Stimulated activated naive CD8-positive, alpha-beta T cell treated with anti-CD3 and anti-CD28 coated beads, Interleukin-15, Interleukin-2, amounts not matched to agents 100 ng/mL and 50 ng/mL, for 24 hours (primary cell): ENCODE measurements at regions not wholly inside any gene's neighbourhood (a gene's known extent, or its start where the extent isn't known, plus 50 kb on each side); places are given as distances from the start of the nearest gene placed in this dataset.
"Not testable (repeated sequence)": the region's sequence is repeated elsewhere in the genome, so short reads cannot be mapped to it uniquely, and the experiment has no call there.

Experiments used
- H3K27ac Mint-ChIP-seq: one replicate; pipeline ENCODE4 v1.8.0; 2021; ENCODE audit warnings: mild to moderate bottlenecking, mixed read lengths
- H3K27me3 Mint-ChIP-seq: one replicate; pipeline ENCODE4 v1.8.0; 2021; ENCODE audit warnings: mixed read lengths
- H3K36me3 Mint-ChIP-seq: one replicate; pipeline ENCODE4 v1.8.0; 2021; ENCODE audit warnings: low read depth, mixed read lengths
- H3K4me1 Mint-ChIP-seq: one replicate; pipeline ENCODE4 v1.8.0; 2021; ENCODE audit warnings: low read depth, mixed read lengths
- H3K4me3 Mint-ChIP-seq: one replicate; pipeline ENCODE4 v1.8.0; 2021; ENCODE audit warnings: mild to moderate bottlenecking, mixed read lengths
- H3K9me3 Mint-ChIP-seq: one replicate; pipeline ENCODE4 v1.8.0; 2021; ENCODE audit warnings: mixed read lengths

DNA sequence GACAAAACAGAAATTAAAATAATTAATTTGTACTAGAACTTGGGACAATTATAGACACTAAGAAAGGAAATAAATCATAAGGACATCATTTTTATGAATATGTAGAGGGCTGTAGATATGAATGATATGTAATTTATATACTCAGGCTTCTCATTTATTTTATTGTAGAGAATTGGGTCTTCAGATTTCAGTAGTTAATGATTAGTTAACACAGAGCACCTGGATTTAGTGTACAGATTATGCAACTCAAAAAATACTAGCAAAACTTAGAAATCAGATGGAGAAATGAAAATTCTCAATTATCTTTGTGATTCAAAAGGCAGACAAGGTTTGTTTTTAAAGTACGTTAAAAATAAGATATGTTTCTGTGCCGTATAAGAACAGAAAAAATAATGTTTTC, 1311.7 kb upstream of the SLC39A10 start:
- no peaks in the 10 kb centered on the region for H3K9me3 Mint-ChIP-seq
- no peak overlapping the region for H3K27ac Mint-ChIP-seq
- no peaks in the 10 kb centered on the region for H3K4me1 Mint-ChIP-seq
- no peak overlapping the region for H3K4me3 Mint-ChIP-seq
- no peaks in the 10 kb centered on the region for H3K36me3 Mint-ChIP-seq
- no peaks in the 10 kb centered on the region for H3K27me3 Mint-ChIP-seq

DNA sequence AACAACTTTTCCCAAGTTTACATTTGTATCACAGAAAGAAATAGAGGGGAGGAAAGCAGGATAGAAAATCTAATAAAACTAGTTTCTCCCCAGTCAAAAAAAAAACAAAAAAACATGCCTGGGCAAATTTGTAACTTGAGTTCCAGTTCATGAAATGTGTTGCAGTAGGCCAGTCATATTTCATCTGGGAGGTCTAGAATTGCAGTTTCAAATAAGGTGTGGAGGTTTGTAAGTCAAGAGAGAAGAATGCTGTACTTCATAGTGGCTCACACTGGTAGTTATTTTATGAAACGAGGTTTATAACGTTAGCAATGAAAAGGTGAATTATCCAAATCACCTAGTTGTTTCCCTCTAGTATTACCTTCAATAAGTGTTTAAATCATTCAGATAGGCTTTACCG, 1313.9 kb upstream of the SLC39A10 start:
- Mint-ChIP-seq H3K27me3 (no peaks in the 10 kb centered on the region), H3K4me3 (no peak overlapping the region)

DNA sequence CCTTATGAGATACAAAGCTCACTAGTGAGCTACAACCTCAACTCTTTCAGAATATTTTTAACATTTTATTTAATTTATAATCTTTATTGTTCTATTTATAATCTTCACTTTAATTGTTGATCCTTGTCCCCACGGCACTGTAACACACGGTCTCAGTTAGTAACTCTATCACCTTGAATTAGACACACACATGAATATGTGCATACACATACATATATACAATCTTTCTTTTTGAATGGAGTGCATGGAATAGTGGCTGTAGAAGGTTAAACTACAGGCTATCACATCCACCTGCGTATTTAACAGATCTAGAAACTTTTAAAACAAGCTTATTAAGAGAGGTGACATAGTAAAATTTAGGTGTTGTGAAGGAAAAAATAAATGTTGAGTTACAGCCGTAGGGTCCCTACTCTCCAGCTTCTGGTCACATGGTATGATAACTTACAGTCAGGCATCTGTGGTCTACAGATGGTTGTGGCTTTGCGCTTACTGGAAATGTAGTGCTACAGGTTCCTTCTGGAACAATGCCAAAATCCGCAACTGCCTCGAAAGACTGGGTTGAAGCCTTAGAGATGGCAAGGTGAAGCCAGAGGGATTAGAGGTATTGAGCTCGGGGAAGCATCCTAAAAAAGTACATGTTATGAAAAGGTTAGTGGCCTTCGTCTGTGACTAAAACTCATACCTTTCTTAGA, 1324.1 kb upstream of the SLC39A10 start:
- H3K9me3 Mint-ChIP-seq, result no peaks in the 10 kb centered on the region
- no peak overlapping the region for H3K27ac Mint-ChIP-seq
- H3K4me3 Mint-ChIP-seq, result no peak overlapping the region
- no peaks in the 10 kb centered on the region for H3K27me3 Mint-ChIP-seq
- no peaks in the 10 kb centered on the region for H3K36me3 Mint-ChIP-seq
- H3K4me1 Mint-ChIP-seq, result no peaks in the 10 kb centered on the region

More for the DNA sequence above, 1313.9 kb upstream of the SLC39A10 start:
- H3K27ac Mint-ChIP-seq, result no peak overlapping the region
- H3K4me1 Mint-ChIP-seq, result no peaks in the 10 kb centered on the region
- no peaks in the 10 kb centered on the region for H3K9me3 Mint-ChIP-seq
- no peaks in the 10 kb centered on the region for H3K36me3 Mint-ChIP-seq

DNA sequence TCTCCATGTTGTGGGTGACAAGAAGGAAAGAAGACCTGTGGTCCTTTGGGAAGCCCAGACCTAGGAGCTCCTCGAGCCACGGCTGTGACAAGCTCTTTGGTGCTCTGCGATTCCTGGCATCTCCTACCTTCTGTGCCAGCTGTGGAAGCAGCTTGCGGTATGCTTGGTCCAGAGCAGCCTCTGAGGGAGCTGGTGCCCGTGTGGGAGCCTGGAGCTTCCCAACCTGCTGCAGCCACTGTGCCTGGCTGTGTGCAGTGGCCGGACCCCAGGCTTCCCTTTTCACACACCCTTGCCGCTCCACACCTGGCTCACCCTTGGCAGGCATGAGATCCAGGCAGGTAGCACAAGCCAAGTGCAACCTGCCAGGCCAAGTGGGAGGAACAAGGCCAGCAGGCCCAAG, 1328.6 kb upstream of the SLC39A10 start:
- Mint-ChIP-seq H3K4me3 (no peak overlapping the region), H3K4me1 (no peaks in the 10 kb centered on the region), H3K27me3 (no peaks in the 10 kb centered on the region), H3K36me3 (no peaks in the 10 kb centered on the region), H3K27ac (no peak overlapping the region), H3K9me3 (no peaks in the 10 kb centered on the region)

DNA sequence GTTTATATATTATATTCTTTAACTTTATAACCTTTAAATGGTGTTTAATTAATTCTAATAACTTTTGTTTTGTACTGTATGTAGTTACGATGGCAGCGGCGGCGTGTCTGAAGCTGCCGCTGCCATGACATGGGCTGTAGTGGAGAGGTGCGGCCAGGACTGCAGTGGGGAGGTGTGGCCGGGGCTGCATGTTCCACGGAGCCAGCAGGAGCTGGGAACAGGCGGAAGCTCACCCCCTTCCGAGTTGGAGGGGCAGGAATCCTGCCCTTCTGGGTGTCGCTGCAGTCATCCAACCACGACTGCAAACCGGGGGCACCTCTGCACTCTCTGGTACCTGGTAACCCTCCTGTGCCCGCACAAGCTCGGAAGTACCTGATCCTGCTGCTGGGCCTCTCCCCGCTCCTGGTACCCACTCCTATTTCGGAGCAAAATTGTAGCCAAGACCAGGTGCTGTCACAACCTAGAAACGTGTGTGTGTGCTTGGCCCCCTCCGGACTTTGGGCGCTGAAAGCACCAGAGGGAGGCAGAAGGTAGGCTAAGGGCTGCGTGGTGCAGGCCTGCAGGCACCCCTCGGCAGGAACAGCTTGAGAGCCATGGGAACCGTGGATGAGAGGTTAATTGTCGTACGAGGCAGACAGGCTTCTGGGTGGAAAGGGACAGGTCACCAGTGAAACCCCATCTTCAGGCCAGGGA, 1329.7 kb upstream of the SLC39A10 start:
- Mint-ChIP-seq H3K36me3 (no peaks in the 10 kb centered on the region), H3K4me3 (no peak overlapping the region), H3K9me3 (no peaks in the 10 kb centered on the region)

DNA sequence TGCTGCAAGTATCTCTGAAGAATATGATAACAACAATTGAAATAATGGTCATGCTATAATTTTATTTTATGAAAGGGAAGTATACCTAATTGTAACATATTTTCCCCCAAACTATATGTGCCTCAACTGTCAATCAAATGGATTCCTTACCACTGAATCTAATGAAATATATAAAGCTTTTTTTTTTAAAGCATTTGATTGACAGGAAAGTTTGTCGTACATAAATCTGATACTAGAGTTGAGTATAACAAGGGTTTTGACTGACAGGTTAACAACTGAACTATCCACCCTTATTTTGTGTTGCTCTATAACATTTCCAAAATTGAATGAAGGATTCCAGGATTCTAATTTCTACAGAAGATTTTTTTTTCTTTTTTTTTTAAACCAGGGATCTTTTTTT, 1333.3 kb upstream of the SLC39A10 start:
- no peaks in the 10 kb centered on the region for H3K36me3 Mint-ChIP-seq
- no peaks in the 10 kb centered on the region for H3K9me3 Mint-ChIP-seq
- no peaks in the 10 kb centered on the region for H3K4me1 Mint-ChIP-seq
- H3K4me3 Mint-ChIP-seq, result no peak overlapping the region
- no peak overlapping the region for H3K27ac Mint-ChIP-seq
- H3K27me3 Mint-ChIP-seq, result no peaks in the 10 kb centered on the region

More for the DNA sequence above, 1329.7 kb upstream of the SLC39A10 start:
- Mint-ChIP-seq H3K27ac (no peak overlapping the region), H3K27me3 (no peaks in the 10 kb centered on the region), H3K4me1 (no peaks in the 10 kb centered on the region)

DNA sequence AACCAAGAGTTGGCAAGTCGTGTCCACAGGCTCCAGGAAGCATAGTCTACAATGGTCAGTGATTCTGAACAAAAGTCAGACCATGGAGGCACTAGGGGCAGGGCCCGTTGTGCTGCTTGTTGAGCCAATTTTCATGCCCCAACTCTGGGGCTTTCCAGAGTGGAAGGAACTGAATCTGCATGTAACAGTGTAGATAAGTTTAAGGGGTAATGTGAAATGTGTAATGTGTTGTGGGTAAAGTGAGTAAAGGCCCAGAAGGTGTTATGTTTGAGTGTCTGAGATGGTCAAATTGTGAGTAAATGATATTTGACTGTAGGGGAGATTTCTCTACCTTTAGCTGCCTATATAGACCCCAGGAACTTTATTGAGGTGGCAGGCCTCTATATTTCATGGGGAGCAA, 1336.5 kb upstream of the SLC39A10 start:
- no peaks in the 10 kb centered on the region for H3K36me3 Mint-ChIP-seq
- no peaks in the 10 kb centered on the region for H3K4me1 Mint-ChIP-seq
- no peak overlapping the region for H3K4me3 Mint-ChIP-seq
- no peaks in the 10 kb centered on the region for H3K27me3 Mint-ChIP-seq
- H3K27ac Mint-ChIP-seq, result no peak overlapping the region
- no peaks in the 10 kb centered on the region for H3K9me3 Mint-ChIP-seq

DNA sequence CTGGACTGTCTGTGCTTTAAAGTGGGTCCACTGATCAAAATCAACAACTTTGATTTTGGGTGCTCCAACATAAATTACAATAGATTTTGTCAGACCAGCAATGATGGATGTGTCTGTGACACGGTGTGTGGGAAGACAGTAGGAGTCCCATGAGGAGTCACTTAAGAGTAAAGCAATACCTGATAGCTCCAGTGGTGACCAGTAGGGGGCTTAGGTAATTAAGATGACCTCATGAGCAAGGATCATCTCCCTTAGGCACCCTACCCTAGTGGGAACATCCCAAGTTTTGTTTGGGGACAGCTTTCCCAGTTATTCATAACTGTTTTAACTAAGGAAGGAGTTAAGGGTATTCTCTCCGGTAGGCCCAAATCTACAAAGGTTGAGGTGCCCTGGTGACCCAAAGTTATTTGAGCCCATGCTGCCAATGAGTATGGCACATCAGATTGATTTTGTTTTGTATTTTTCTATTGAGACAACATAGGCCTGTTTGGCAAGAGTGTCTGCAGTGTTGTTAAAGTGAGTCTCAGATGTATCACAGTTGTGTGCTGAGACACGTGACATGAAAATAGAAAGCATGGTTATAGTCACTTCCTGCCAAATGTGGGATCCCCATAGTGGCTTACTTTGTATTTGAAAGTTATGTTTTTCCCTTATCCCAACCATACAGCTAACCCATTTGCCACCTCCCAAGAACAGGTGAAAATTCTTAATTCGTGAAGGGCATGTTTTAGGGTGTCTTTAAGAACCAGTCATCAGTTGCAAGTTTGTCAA, 1337.6 kb upstream of the SLC39A10 start:
- Mint-ChIP-seq H3K27ac (no peak overlapping the region), H3K4me3 (no peak overlapping the region), H3K9me3 (no peaks in the 10 kb centered on the region), H3K36me3 (no peaks in the 10 kb centered on the region), H3K4me1 (no peaks in the 10 kb centered on the region), H3K27me3 (no peaks in the 10 kb centered on the region)

DNA sequence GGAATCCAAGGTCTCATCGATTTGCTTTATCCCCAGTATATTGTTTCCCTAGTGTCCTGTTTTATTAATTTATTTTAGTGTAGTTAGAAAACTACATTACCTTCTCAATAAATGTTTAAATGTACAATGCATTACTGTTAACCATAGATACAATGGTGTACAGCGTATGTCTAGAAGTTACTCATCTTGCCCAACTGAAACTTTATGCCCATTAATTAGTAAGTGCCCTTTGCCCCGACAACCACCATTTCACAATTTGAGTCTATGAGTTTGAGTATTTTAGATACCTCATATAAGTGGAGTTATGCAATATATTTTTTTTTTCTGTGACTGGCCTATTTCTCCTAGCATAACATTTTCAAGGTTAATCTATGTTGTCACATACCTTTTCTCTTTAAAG, 1343.0 kb upstream of the SLC39A10 start:
- no peak overlapping the region for H3K27ac Mint-ChIP-seq
- H3K36me3 Mint-ChIP-seq, result no peaks in the 10 kb centered on the region
- H3K4me3 Mint-ChIP-seq, result no peak overlapping the region
- no peaks in the 10 kb centered on the region for H3K9me3 Mint-ChIP-seq
- H3K27me3 Mint-ChIP-seq, result no peaks in the 10 kb centered on the region
- H3K4me1 Mint-ChIP-seq, result no peaks in the 10 kb centered on the region

DNA sequence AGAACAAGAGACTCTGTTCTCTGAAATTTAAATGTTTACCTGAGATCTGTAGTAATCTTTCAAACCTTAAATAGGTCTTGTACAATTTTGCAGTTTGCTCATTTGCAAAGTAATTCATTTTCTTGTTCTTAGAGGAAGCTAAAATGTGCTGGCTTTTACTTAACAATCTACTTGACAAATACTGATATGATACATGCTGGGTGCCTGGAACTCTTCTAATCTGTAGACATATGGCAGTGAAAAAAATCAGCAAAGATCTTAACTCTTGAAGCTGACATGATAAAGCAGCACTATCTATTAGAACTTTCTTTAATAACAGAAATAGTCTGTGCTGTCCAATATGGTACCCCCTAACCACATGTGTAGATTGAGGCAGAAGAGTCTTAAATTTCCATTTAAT, 1352.8 kb upstream of the SLC39A10 start:
- Mint-ChIP-seq H3K27me3 (no peaks in the 10 kb centered on the region), H3K4me1 (no peaks in the 10 kb centered on the region), H3K36me3 (no peaks in the 10 kb centered on the region), H3K27ac (no peak overlapping the region), H3K9me3 (no peaks in the 10 kb centered on the region), H3K4me3 (no peak overlapping the region)

DNA sequence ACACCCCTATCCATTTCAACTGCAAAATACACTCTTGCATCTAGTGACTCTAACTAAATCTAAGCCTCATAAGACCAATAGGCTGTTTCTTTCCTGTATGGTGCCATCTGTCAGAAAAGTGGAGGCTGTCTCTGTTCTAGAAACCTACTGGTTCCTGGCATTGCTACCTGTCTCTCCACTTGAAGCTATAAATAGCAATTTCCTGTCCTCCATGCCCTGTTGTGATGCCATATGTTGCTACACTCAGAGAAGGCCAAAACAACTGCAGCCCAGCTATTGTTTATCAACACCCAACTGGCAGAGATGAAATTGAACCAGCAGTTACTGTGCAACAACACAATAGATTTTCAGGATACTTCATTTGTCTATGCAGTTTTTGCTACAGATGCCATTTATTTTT, 1355.1 kb upstream of the SLC39A10 start:
- Mint-ChIP-seq H3K27me3 (no peaks in the 10 kb centered on the region), H3K27ac (no peak overlapping the region), H3K9me3 (no peaks in the 10 kb centered on the region), H3K36me3 (no peaks in the 10 kb centered on the region), H3K4me1 (no peaks in the 10 kb centered on the region), H3K4me3 (no peak overlapping the region)

DNA sequence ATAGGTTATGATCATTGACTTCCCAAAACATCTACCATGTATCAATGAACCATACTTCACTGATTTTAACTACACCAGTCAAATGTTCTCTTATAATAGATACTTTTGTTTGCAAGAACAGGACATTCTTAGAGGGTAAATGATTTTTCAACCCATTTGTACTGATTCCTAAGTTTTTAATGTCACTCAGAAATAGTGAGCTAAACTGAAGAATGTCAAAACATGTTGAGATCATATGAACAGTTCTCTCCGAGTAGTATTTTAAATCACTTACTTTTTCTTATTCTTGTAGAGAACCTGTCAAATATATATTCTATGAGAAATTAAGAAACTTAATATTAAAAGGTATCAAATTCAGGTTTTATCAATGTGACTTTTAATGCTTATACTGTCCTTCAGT, 1362.9 kb upstream of the SLC39A10 start:
- Mint-ChIP-seq H3K9me3 (no peaks in the 10 kb centered on the region), H3K27me3 (no peaks in the 10 kb centered on the region), H3K4me1 (no peaks in the 10 kb centered on the region), H3K36me3 (no peaks in the 10 kb centered on the region), H3K27ac (no peak overlapping the region), H3K4me3 (no peak overlapping the region)

DNA sequence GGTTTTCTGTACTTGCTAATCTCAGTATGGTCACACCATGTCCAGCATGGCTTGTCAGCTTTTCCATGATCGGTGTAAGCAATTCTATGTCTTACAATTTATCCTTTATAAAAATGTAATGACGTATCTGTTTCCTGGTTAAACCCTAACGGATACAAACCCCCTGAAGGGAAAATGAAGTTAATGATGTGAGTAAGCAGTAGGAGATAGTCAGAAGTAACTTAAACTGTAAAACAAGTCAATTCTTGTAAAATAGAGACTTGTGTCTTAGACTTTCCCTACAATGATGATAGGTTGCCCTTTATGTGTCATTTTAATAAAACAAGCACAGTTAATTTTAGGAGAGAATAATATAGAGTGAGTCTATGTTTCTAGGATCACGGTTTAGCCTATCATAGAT, 1365.9 kb upstream of the SLC39A10 start:
- H3K27ac Mint-ChIP-seq, result no peak overlapping the region

DNA sequence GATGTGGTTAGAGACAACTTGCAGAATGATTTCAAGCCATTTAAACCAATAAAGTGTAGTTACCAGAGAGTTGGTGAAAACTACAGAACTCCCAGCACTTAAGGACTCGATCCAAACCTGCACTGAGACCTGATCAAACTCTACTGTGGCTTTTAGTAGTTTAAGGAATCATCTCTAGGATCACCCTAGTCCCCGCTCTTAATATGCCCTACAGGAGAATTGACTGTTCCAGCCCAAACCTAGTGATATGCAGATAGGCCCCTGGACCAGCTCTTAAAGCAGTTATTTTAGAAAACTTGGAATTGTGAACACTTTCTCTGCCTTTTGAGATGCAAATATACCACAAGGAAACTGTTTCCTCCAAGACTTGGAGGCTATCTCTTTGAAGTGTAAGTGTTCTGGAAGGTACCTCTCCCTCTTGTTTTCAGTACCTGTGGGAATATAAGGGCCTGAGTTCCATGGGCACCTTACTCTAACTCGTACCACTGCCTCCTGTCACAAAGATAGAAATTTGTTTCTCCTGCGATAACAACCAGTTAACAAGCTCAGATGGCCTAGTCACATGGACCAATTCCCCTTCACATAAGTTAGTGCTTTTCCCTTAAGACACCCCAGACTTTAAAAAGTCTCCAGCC, 1367.2 kb upstream of the SLC39A10 start:
- no peak overlapping the region for H3K27ac Mint-ChIP-seq

More for the DNA sequence above, 1365.9 kb upstream of the SLC39A10 start:
- no peaks in the 10 kb centered on the region for H3K4me1 Mint-ChIP-seq
- H3K27me3 Mint-ChIP-seq, result no peaks in the 10 kb centered on the region
- no peaks in the 10 kb centered on the region for H3K36me3 Mint-ChIP-seq
- no peak overlapping the region for H3K4me3 Mint-ChIP-seq
- no peaks in the 10 kb centered on the region for H3K9me3 Mint-ChIP-seq

DNA sequence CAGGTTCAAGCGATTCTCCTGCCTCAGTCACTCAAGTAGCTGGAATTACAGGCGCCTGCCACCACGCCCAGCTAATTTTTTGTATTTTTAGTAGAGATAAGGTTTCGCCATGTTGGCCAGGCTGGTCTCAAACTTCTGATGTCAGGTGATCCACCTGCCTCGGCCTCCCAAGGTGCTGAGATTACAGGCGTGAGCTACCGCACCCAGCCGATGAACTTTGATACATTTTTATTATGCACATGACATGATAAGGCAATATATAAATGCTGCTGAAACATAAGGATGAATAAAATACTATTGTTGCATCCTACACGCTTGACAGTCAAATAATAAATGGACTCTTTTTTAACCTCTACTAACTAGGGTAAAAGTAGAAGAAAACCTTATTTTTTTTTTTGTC, 1380.4 kb upstream of the SLC39A10 start:
- not testable (repeated sequence) for H3K9me3 Mint-ChIP-seq, H3K36me3 Mint-ChIP-seq, H3K27me3 Mint-ChIP-seq, H3K4me1 Mint-ChIP-seq, H3K4me3 Mint-ChIP-seq, H3K27ac Mint-ChIP-seq

More for the DNA sequence above, 1367.2 kb upstream of the SLC39A10 start:
- no peaks in the 10 kb centered on the region for H3K9me3 Mint-ChIP-seq
- H3K4me3 Mint-ChIP-seq, result no peak overlapping the region
- no peaks in the 10 kb centered on the region for H3K27me3 Mint-ChIP-seq
- H3K4me1 Mint-ChIP-seq, result no peaks in the 10 kb centered on the region
- no peaks in the 10 kb centered on the region for H3K36me3 Mint-ChIP-seq
